Neural progenitor cell (in vitro differentiated cells): ENCODE measurements at regions not wholly inside any gene's neighbourhood (a gene's known extent, or its start where the extent isn't known, plus 50 kb on each side); places are given as distances from the start of the nearest gene placed in this dataset.

Experiments used
- DNase-seq: peaks from one replicate; pipeline ENCODE4 v3.0.0-alpha.2; 2016; ENCODE audit warnings: low spot score
- H2AFZ ChIP-seq: fragments of 200-600 bp; sonication (generic); replicated peaks from 2 replicates; pipeline ENCODE4 v1.6.1; 2016; ENCODE audit warnings: antibody characterized with exemption
- H3F3A ChIP-seq: fragments of 200-600 bp; sonication (generic); 2 replicates; pipeline ENCODE4 v1.6.1; 2016; ENCODE audit warnings: antibody characterized with exemption, low read depth
- H3K27ac ChIP-seq: fragments of 200-600 bp; sonication (generic); 2 replicates; pipeline ENCODE4 v1.5.1; 2016; ENCODE audit warnings: mild to moderate bottlenecking
- H3K27me3 ChIP-seq: fragments of 200-600 bp; sonication (generic); 2 replicates; pipeline ENCODE4 v1.6.1; 2016; ENCODE audit warnings: mild to moderate bottlenecking, moderate library complexity
- H3K36me3 ChIP-seq: fragments of 200-600 bp; sonication (generic); 2 replicates; pipeline ENCODE4 v1.5.1; 2016
- H3K4me1 ChIP-seq: fragments of 200-600 bp; sonication (generic); 2 replicates; pipeline ENCODE4 v1.6.1; 2016; ENCODE audit warnings: mixed run types
- H3K4me2 ChIP-seq: fragments of 200-600 bp; sonication (generic); 2 replicates; pipeline ENCODE4 v1.6.1; 2016
- H3K4me3 ChIP-seq: fragments of 200-600 bp; sonication (generic); 2 replicates; pipeline ENCODE4 v1.5.1; 2016
- H3K79me2 ChIP-seq: fragments of 200-600 bp; sonication (generic); 2 replicates; pipeline ENCODE4 v1.6.1; 2016; ENCODE audit warnings: low read depth
- H3K9ac ChIP-seq: fragments of 200-600 bp; sonication (generic); 2 replicates; pipeline ENCODE4 v1.6.1; 2016
- H3K9me3 ChIP-seq: fragments of 200-600 bp; sonication (generic); 2 replicates; pipeline ENCODE4 v1.5.1; 2016; ENCODE audit warnings: low read depth
- H4K20me1 ChIP-seq: fragments of 200-600 bp; sonication (generic); 2 replicates; pipeline ENCODE4 v1.6.1; 2016; ENCODE audit warnings: low read depth
- H3K27ac Mint-ChIP-seq: 3 replicates; pipeline ENCODE4 v1.8.0; 2021; ENCODE audit warnings: mixed read lengths
- H3K27me3 Mint-ChIP-seq: 2 replicates; pipeline ENCODE4 v1.8.0; 2022; ENCODE audit warnings: low read depth, mild to moderate bottlenecking, inconsistent platforms, moderate library complexity, mixed read lengths; ENCODE audit not compliant: insufficient read depth
- H3K36me3 Mint-ChIP-seq: 3 replicates; pipeline ENCODE4 v1.8.0; 2021; ENCODE audit warnings: mixed read lengths
- H3K4me1 Mint-ChIP-seq: 3 replicates; pipeline ENCODE4 v1.8.0; 2021; ENCODE audit warnings: mixed read lengths
- H3K4me3 Mint-ChIP-seq: 3 replicates; pipeline ENCODE4 v1.8.0; 2021; ENCODE audit warnings: mild to moderate bottlenecking, moderate library complexity, mixed read lengths
- H3K9me3 Mint-ChIP-seq: 3 replicates; pipeline ENCODE4 v1.8.0; 2020; ENCODE audit warnings: mixed read lengths
- CTCF ChIP-seq: fragments of 200-600 bp; sonication (generic); IDR thresholded peaks from 2 replicates; pipeline ENCODE4 v1.5.1; 2017; ENCODE audit warnings: antibody characterized with exemption, mild to moderate bottlenecking
- EZH2 ChIP-seq: fragments of 200-600 bp; sonication (generic); IDR thresholded peaks from 2 replicates; pipeline ENCODE4 v1.6.1; 2017; ENCODE audit warnings: antibody characterized with exemption, mild to moderate bottlenecking, moderate library complexity
- EZH2phosphoT487 ChIP-seq: fragments of 200-600 bp; sonication (generic); IDR thresholded peaks from 2 replicates; pipeline ENCODE4 v1.6.1; 2017; ENCODE audit warnings: antibody characterized with exemption

DNA sequence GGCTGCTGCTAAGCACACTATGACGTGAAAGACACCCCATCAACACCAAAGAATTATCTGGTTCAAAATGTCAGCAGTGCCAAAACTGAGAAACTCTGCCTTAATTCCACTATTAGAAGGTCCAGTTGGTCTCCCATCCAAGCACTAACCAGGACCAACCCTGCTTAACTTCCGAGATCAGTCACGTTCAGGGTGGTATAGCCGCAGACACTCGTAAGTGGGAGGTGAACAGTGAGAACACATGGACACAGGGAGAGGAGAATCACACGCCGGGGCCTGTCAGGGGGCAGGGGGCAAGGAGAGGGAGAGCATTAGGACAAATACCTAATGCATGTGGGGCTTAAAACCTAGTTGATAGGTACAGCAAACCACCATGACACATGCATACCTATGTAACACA is 83.4 kb downstream of the C13orf42 start:
- Histone ChIP-seq H3K9ac (no peak overlapping the region), H3K4me1 (no peaks in the 10 kb centered on the region), H3K9me3 (no peaks in the 10 kb centered on the region), H3F3A (no peaks in the 10 kb centered on the region), H3K4me3 (no peak overlapping the region), H3K27me3 (no peaks in the 10 kb centered on the region), H4K20me1 (no peaks in the 10 kb centered on the region), H3K4me2 (no peak overlapping the region), H3K79me2 (no peaks in the 10 kb centered on the region), H2AFZ (no peak overlapping the region), H3K27ac (no peak overlapping the region), H3K36me3 (no peaks in the 10 kb centered on the region)
- Mint-ChIP-seq H3K27ac (no peak overlapping the region), H3K4me1 (no peaks in the 10 kb centered on the region), H3K4me3 (no peak overlapping the region), H3K27me3 (peaks cover 2% of the 10 kb centered on the region), H3K36me3 (no peaks in the 10 kb centered on the region), H3K9me3 (peaks cover 7% of the 10 kb centered on the region)
- TF ChIP-seq CTCF (no peak), EZH2phosphoT487 (no peak), EZH2 (no peak)
- DNase-seq: no peak

- H4K20me1 ChIP-seq: no peaks in the 10 kb centered on the region
- Mint-ChIP-seq H3K4me1 (no peaks in the 10 kb centered on the region), H3K9me3 (peaks cover 7% of the 10 kb centered on the region), H3K27me3 (peaks cover 2% of the 10 kb centered on the region), H3K36me3 (no peaks in the 10 kb centered on the region), H3K27ac (no peak overlapping the region), H3K4me3 (no peak overlapping the region)
- no peak overlapping the region for H3K9ac ChIP-seq
- H3K79me2 ChIP-seq: no peaks in the 10 kb centered on the region
- DNase-seq: no peak
- no peak for TF ChIP-seq EZH2
- TF ChIP-seq EZH2phosphoT487: no peak
- TF ChIP-seq CTCF: no peak
- no peak overlapping the region for H3K4me3 ChIP-seq
- H3K9me3 ChIP-seq: no peaks in the 10 kb centered on the region
- H3K27ac ChIP-seq: no peak overlapping the region
- H2AFZ ChIP-seq: no peak overlapping the region
- H3K27me3 ChIP-seq: no peaks in the 10 kb centered on the region
- H3K4me2 ChIP-seq: no peak overlapping the region
- H3F3A ChIP-seq: no peaks in the 10 kb centered on the region
- H3K4me1 ChIP-seq: no peaks in the 10 kb centered on the region
- H3K36me3 ChIP-seq: no peaks in the 10 kb centered on the region
Observed at GRCh38 chr13:51026016-51026415, 85.1 kb downstream of the C13orf42 start.

GRCh38 chr13:51025245-51025905 is 85.7 kb downstream of the C13orf42 start:
- H3F3A ChIP-seq: no peaks in the 10 kb centered on the region
- no peaks in the 10 kb centered on the region for H3K36me3 Mint-ChIP-seq
- H3K9me3 ChIP-seq: no peaks in the 10 kb centered on the region
- H3K9me3 Mint-ChIP-seq: peaks cover 7% of the 10 kb centered on the region
- H3K27me3 Mint-ChIP-seq: peaks cover 2% of the 10 kb centered on the region
- no peak overlapping the region for H3K27ac ChIP-seq
- H3K27ac Mint-ChIP-seq: no peak overlapping the region
- TF ChIP-seq EZH2phosphoT487 (no peak), EZH2 (no peak), CTCF (no peak)
- H3K4me3 Mint-ChIP-seq: no peak overlapping the region
- H3K4me2 ChIP-seq: no peak overlapping the region
- no peaks in the 10 kb centered on the region for H3K4me1 ChIP-seq
- H3K9ac ChIP-seq: no peak overlapping the region
- no peaks in the 10 kb centered on the region for H3K79me2 ChIP-seq
- H3K27me3 ChIP-seq: no peaks in the 10 kb centered on the region
- no peak for DNase-seq
- H3K4me1 Mint-ChIP-seq: no peaks in the 10 kb centered on the region
- H3K36me3 ChIP-seq: no peaks in the 10 kb centered on the region
- H3K4me3 ChIP-seq: no peak overlapping the region
- H4K20me1 ChIP-seq: no peaks in the 10 kb centered on the region
- no peak overlapping the region for H2AFZ ChIP-seq
